Heart right ventricle (tissue), 16 donors: ENCODE measurements at regions not wholly inside any gene's neighbourhood (a gene's known extent, or its start where the extent isn't known, plus 50 kb on each side); places are given as distances from the start of the nearest gene placed in this dataset.

Experiments
- ATAC-seq, 8 donors: fragments of 200-7000 bp; cut with Tn5 transposase; one replicate each; pipeline ENCODE4 v1.9.1; 2020; ENCODE audit warnings: mild to moderate bottlenecking in 8 of 8, moderate library complexity in 8 of 8, moderate number of reproducible peaks in 1 of 8
- DNase-seq, 2 donors: peaks; one replicate each; pipeline ENCODE4 v3.0.0-alpha.2; 2020
- H3K27ac ChIP-seq, 10 donors: fragments of 200-600 bp; sonication (generic) in 2 of 10; one replicate each; pipeline versions ENCODE4 v1.5.0 to v1.8.0; 2020 to 2022; ENCODE audit warnings: mild to moderate bottlenecking in 3 of 10
- H3K27me3 ChIP-seq, 7 donors: fragments of 200-600 bp; one replicate each; pipeline ENCODE4 v1.8.0; 2021 to 2022; ENCODE audit warnings: mild to moderate bottlenecking in 2 of 7
- H3K36me3 ChIP-seq, 9 donors: fragments of 200-600 bp; sonication (generic) in 1 of 9; one replicate each; pipeline versions ENCODE4 v1.5.0 to v1.8.0; 2020 to 2022; ENCODE audit warnings: mild to moderate bottlenecking in 2 of 9
- H3K4me1 ChIP-seq, 9 donors: fragments of 200-600 bp; sonication (generic) in 1 of 9; one replicate each; pipeline versions ENCODE4 v1.5.0 to v1.8.0; 2020 to 2022; ENCODE audit warnings: mild to moderate bottlenecking in 4 of 9
- H3K4me3 ChIP-seq, 10 donors: fragments of 200-600 bp; sonication (generic) in 2 of 10; one replicate each; pipeline versions ENCODE4 v1.5.0 to v1.8.0; 2020 to 2022; ENCODE audit warnings: mild to moderate bottlenecking in 7 of 10, moderate library complexity in 2 of 10
- H3K9me3 ChIP-seq, 11 donors: fragments of 200-600 bp in 10 of 11; sonication (generic) in 2 of 11; one replicate each; pipeline versions ENCODE4 v1.5.0 to v1.8.0; 2013 to 2022; ENCODE audit warnings: mild to moderate bottlenecking in 2 of 11, control low read depth in 1 of 11, moderate library complexity in 1 of 11
- CTCF ChIP-seq, 9 donors: fragments of 200-600 bp; sonication (generic) in 2 of 9; IDR thresholded peaks; one replicate each; pipeline versions ENCODE4 v1.5.0 to v1.8.0; 2021 to 2022; ENCODE audit warnings: antibody characterized with exemption in 9 of 9, mild to moderate bottlenecking in 5 of 9, moderate library complexity in 1 of 9
- WGBS, 2 donors: extraction: QIAGEN DNeasy Blood & Tissue Kit; methylation state at CpG; one replicate each; pipeline ENCODE4 v1.1.7; 2013; ENCODE audit warnings: inconsistent platforms in 1 of 2; 5-methylcytosine and 5-hydroxymethylcytosine counted together
- intact Hi-C, 10 donors: fragments of 100-400 bp; cut with DNase I; formaldehyde crosslinking; loops; one replicate each; pipeline versions ENCODE4 v1.11.1 to v1.14.2; 2022
- donor health status: Arrhythmogenic right ventricular cardiomyopathy.
- donor health status: ischemic (EF 13 %, LVEDD 7.1; RV severe dilation, severe dysfunction).
- donor health status: healthy with polysubstance abuse.
- donor health status: DM: no; HTN: yes; CAD: no.
- donor health status: DM: no; HTN: no; CAD: no.
- donor health status: ischemic (EF 25% LVEDD 6.9; RV normal size, moderate dysfunction).
- donor health status: ischemic (EF 25% LVEDD 5.7; RV mildly dilated, moderate dysfunction).
- donor health status: healthy.
- donor health status: DM: yes; HTN: yes; CAD: no.
- donor health status: Ischemic cardiomyopathy.
- donor health status: ischemic (EF 35%, LVEDD 5.7; RV mildly dilated, moderate dysfunction).
- donor health status: nonischemic (EF 11% LVEDD 7.7; RV severe dilation, severe dysfunction).
- donor health status: DM: yes; HTN: yes; CAD: no.
- donor health status: PGD.
- donor health status: ischemic (EF 29% LVEDD 5.4; RV normal size, mild dysfunction).
- donor health status: nonischemic (EF 23%, LVEDD 6.1; RV moderate dilation, normal function).

GRCh38 chr5:6311568-6312501, 66.5 kb downstream of the MED10 start:
- Histone ChIP-seq H3K27me3 (no peaks in the 10 kb centered on the region), H3K27ac (peak overlapping the region in 6 of 10 donors; percentile 12 to 78 (median 68)), H3K9me3 (no peaks in the 10 kb centered on the region), H3K4me1 (peaks cover 0 to 8% (median 0%) of the 10 kb centered on the region in 9 donors), H3K36me3 (no peaks in the 10 kb centered on the region), H3K4me3 (no peak overlapping the region)
- DNase-seq (peak; percentile 17 to 69), ATAC-seq (peak; percentile 86 to 99 (median 96))
- 43 to 53% methylated on average over 11 of the region's 11 CpGs for WGBS, 2 donors
- intact Hi-C loops = loop anchor here in 3 of 10 donors (2.0 to 10.0 kb wide), 3 partner anchors 55 to 123 kb away; partner anchors contain the start of gene MED10 (in 2 of the 3)
- no peak for TF ChIP-seq CTCF (IDR thresholded peaks at IDR 0.05)

GRCh38 chr5:6309949-6310348, 68.4 kb downstream of the MED10 start:
- TF ChIP-seq CTCF (IDR thresholded peaks at IDR 0.05) = no peak
- Histone ChIP-seq H3K36me3 (no peaks in the 10 kb centered on the region), H3K4me3 (no peak overlapping the region), H3K27ac (no peak overlapping the region), H3K27me3 (no peaks in the 10 kb centered on the region), H3K9me3 (no peaks in the 10 kb centered on the region), H3K4me1 (peaks cover 0 to 8% (median 0%) of the 10 kb centered on the region in 9 donors)
- WGBS, 2 donors = 53 to 63% methylated on average over 2 of the region's 2 CpGs
- ATAC-seq (no peak), DNase-seq (no peak)
- intact Hi-C loops = loop anchor here in 2 of 10 donors (5.0 to 10.0 kb wide), 3 partner anchors 57 to 135 kb away; partner anchors contain the start of gene UBE2QL1 (in 1 of the 2)

GRCh38 chr5:6308683-6309082, 69.7 kb downstream of the MED10 start:
- Histone ChIP-seq H3K36me3 (no peaks in the 10 kb centered on the region), H3K27me3 (no peaks in the 10 kb centered on the region), H3K27ac (no peak overlapping the region), H3K4me1 (peaks cover 0 to 8% (median 0%) of the 10 kb centered on the region in 9 donors), H3K4me3 (no peak overlapping the region), H3K9me3 (no peaks in the 10 kb centered on the region)
- ATAC-seq (no peak), DNase-seq (no peak)
- TF ChIP-seq CTCF (IDR thresholded peaks at IDR 0.05) = no peak
- intact Hi-C loops = loop anchor here in 1 of 10 donors (10.0 kb wide), 1 partner anchor 136 kb away; the partner anchor contains the start of gene UBE2QL1
- WGBS, 2 donors = 87 to 89% methylated on average over 5 of the region's 5 CpGs

GRCh38 chr5:6307304-6307703, 71.0 kb downstream of the MED10 start:
- DNase-seq = no peak
- 79 to 83% methylated on average over 5 of the region's 5 CpGs for WGBS, 2 donors
- intact Hi-C loops = loop anchor here in 1 of 10 donors (10.0 kb wide), 1 partner anchor 137 kb away; the partner anchor contains the start of gene UBE2QL1
- Histone ChIP-seq H3K9me3 (no peaks in the 10 kb centered on the region), H3K27me3 (no peaks in the 10 kb centered on the region), H3K4me1 (peaks cover 0 to 8% (median 0%) of the 10 kb centered on the region in 9 donors), H3K4me3 (no peak overlapping the region), H3K36me3 (no peaks in the 10 kb centered on the region), H3K27ac (no peak overlapping the region)
- TF ChIP-seq CTCF (IDR thresholded peaks at IDR 0.05) = no peak
- ATAC-seq = no peak
